H1 (cell line): ENCODE measurements at regions not wholly inside any gene's neighbourhood (a gene's known extent, or its start where the extent isn't known, plus 50 kb on each side); places are given as distances from the start of the nearest gene placed in this dataset.

Source experiments
- CHD7 ChIP-seq: fragments of 300-600 bp; sonication (generic); IDR thresholded peaks from 2 replicates; pipeline ENCODE4 v1.7.1; 2012; ENCODE audit warnings: low read length, moderate library complexity, mild to moderate bottlenecking, inconsistent platforms; ENCODE audit not compliant: insufficient replicate concordance
- EP300 ChIP-seq, 2 experiments: IDR thresholded peaks; 1 replicate in 1 of 2; 2 replicates in 1 of 2; pipeline ENCODE4 v1.6.1; 2011 to 2012; ENCODE audit warnings: low read depth in 2 of 2, low read length in 2 of 2, mild to moderate bottlenecking in 2 of 2, borderline replicate concordance in 1 of 2, inconsistent platforms in 1 of 2, moderate library complexity in 1 of 2
- MAFK ChIP-seq: IDR thresholded peaks from 2 replicates; pipeline ENCODE4 v1.6.1; 2012; ENCODE audit warnings: low read depth, mild to moderate bottlenecking, improper control_type of control experiment, low read length
- RBBP5 ChIP-seq: IDR thresholded peaks from 2 replicates; pipeline ENCODE4 v1.7.1; 2012; ENCODE audit warnings: low read depth, mild to moderate bottlenecking, inconsistent platforms, low read length, moderate library complexity, borderline replicate concordance
- SIN3A ChIP-seq, 2 experiments: IDR thresholded peaks in 1 of 2; conservative IDR thresholded peaks in 1 of 2; 2 replicates each; pipeline ENCODE4 v1.6.1; 2011 to 2012; ENCODE audit warnings: low read length in 2 of 2, improper control_type of control experiment in 1 of 2, low read depth in 1 of 2, mild to moderate bottlenecking in 1 of 2
- SP1 ChIP-seq: IDR thresholded peaks from 2 replicates; pipeline ENCODE4 v1.6.1; 2011; ENCODE audit warnings: low read depth, low read length
- SUZ12 ChIP-seq: fragments of 200-600 bp; sonication (generic); IDR thresholded peaks from 2 replicates; pipeline ENCODE4 v1.6.1; 2012; ENCODE audit warnings: mild to moderate bottlenecking, inconsistent platforms, low read length, moderate library complexity, mixed read lengths
- TCF12 ChIP-seq: IDR thresholded peaks from 2 replicates; pipeline ENCODE4 v1.6.1; 2011; ENCODE audit warnings: low read depth, mild to moderate bottlenecking, low read length
- USF2 ChIP-seq: IDR thresholded peaks from 2 replicates; pipeline ENCODE4 v1.6.1; 2011; ENCODE audit warnings: low read length, improper control_type of control experiment

GRCh38 chr11:110818032-110818687, 105.9 kb upstream of the ARHGAP20 start (continued):
- TF ChIP-seq CHD7 (no peak), SIN3A (conservative IDR thresholded peaks at IDR 0.05 in 1 of 2, IDR thresholded peaks at IDR 0.05 in 1 of 2; ENCODE audit: low read depth in 1 of 2, low read length in 2 of 2) (no peak), TCF12 (no peak), RBBP5 (no peak), SP1 (no peak), SUZ12 (no peak), EP300 (IDR thresholded peaks at IDR 0.05; ENCODE audit: borderline replicate concordance in 1 of 2, low read depth in 2 of 2, low read length in 2 of 2) (no peak), USF2 (no peak), MAFK (no peak)
